Peyer's patch (tissue), 4 donors: ENCODE measurements at regions not wholly inside any gene's neighbourhood (a gene's known extent, or its start where the extent isn't known, plus 50 kb on each side); places are given as distances from the start of the nearest gene placed in this dataset.

Experiments
- POLR2A ChIP-seq, 2 donors: fragments of 450-650 bp; IDR thresholded peaks; one replicate each; pipeline ENCODE4 v1.5.1; 2017; ENCODE audit warnings: antibody characterized with exemption in 2 of 2, mild to moderate bottlenecking in 2 of 2, moderate library complexity in 2 of 2
- TF ChIP-seq, protein P1 (sequence below), 6 experiments: fragments of 450-650 bp in 4 of 6; fragments of 200-600 bp in 2 of 6; sonication (generic) in 1 of 6; IDR thresholded peaks; one replicate each; pipeline ENCODE4 v1.5.1; 2017 to 2019; ENCODE audit warnings: antibody characterized with exemption in 6 of 6, mild to moderate bottlenecking in 3 of 6, moderate library complexity in 1 of 6

DNA sequence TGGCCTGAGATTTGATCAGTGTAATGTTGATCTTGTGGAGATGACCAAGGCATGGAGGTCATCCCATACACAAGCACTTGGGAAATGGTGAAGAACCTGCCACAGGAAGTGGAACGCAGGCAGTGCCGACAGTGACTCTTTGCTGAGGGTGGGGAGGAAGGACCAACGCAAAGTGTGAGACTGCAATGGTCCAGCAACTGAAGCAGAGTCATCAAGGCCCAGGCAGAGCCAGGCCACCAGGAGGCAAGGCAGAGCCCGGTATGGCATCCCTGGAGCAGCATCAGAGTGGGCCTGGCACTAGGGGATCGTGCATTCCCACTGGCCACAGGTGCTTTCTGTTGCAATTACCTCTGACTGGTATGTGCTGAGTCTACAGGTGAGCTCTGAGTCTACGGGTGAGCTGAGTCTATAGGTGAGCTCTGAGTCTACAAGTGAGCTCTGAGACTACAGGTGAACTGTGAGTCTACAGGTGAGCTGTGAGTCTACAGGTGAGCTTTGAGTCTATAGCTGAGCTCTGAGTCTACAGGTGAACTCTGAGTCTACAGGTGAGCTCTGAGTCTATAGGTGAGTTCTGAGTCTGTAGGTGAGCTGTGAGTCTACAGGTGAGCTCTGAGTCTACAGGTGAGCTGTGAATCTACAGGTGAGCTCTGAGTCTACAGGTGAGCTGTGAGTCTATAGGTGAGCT, 132.9 kb downstream of the KLF6 start:
- TF ChIP-seq, protein P1, sequence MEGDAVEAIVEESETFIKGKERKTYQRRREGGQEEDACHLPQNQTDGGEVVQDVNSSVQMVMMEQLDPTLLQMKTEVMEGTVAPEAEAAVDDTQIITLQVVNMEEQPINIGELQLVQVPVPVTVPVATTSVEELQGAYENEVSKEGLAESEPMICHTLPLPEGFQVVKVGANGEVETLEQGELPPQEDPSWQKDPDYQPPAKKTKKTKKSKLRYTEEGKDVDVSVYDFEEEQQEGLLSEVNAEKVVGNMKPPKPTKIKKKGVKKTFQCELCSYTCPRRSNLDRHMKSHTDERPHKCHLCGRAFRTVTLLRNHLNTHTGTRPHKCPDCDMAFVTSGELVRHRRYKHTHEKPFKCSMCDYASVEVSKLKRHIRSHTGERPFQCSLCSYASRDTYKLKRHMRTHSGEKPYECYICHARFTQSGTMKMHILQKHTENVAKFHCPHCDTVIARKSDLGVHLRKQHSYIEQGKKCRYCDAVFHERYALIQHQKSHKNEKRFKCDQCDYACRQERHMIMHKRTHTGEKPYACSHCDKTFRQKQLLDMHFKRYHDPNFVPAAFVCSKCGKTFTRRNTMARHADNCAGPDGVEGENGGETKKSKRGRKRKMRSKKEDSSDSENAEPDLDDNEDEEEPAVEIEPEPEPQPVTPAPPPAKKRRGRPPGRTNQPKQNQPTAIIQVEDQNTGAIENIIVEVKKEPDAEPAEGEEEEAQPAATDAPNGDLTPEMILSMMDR (IDR thresholded peaks at IDR 0.05) = no peak
- no peak for TF ChIP-seq POLR2A (IDR thresholded peaks at IDR 0.05)
